ENCODE measurements at regions not wholly inside any gene's neighbourhood (a gene's known extent, or its start where the extent isn't known, plus 50 kb on each side); places are given as distances from the start of the nearest gene placed in this dataset.

- ATAC-seq = no peak
- TF ChIP-seq ZFP30 (CRISPR knock-in tag; IDR thresholded peaks at IDR 0.05) = no peak
- TF ChIP-seq SNAI2 (CRISPR knock-in tag; IDR thresholded peaks at IDR 0.05) = no peak
- TF ChIP-seq GLIS3 (CRISPR knock-in tag; IDR thresholded peaks at IDR 0.05) = no peak
- TF ChIP-seq ZFP3 (CRISPR knock-in tag; IDR thresholded peaks at IDR 0.05) = no peak
- TF ChIP-seq TOX (CRISPR knock-in tag; IDR thresholded peaks at IDR 0.05; ENCODE audit: borderline replicate concordance) = no peak
- TF ChIP-seq RARB (CRISPR knock-in tag; IDR thresholded peaks at IDR 0.05) = no peak
- no peak for TF ChIP-seq ZNF8 (CRISPR knock-in tag; IDR thresholded peaks at IDR 0.05)
- TF ChIP-seq PATZ1 (CRISPR knock-in tag; IDR thresholded peaks at IDR 0.05; ENCODE audit: borderline replicate concordance) = no peak
- TF ChIP-seq ZNF565 (CRISPR knock-in tag; conservative IDR thresholded peaks at IDR 0.05; ENCODE audit: low read depth) = no peak
- no peak for TF ChIP-seq ZNF70 (CRISPR knock-in tag; IDR thresholded peaks at IDR 0.05)
- TF ChIP-seq CREB5 (CRISPR knock-in tag; IDR thresholded peaks at IDR 0.05; ENCODE audit: low read depth) = no peak
- TF ChIP-seq ZC3H10 (CRISPR knock-in tag; IDR thresholded peaks at IDR 0.05) = no peak
- TF ChIP-seq ISL1 (CRISPR knock-in tag; IDR thresholded peaks at IDR 0.05) = no peak
- TF ChIP-seq BACH2 (CRISPR knock-in tag; IDR thresholded peaks at IDR 0.05; ENCODE audit: borderline replicate concordance) = no peak
- TF ChIP-seq CSRNP3 (CRISPR knock-in tag; IDR thresholded peaks at IDR 0.05) = no peak
- TF ChIP-seq POU6F1 (CRISPR knock-in tag; IDR thresholded peaks at IDR 0.05; ENCODE audit: borderline replicate concordance, low read depth) = no peak
- no peak for TF ChIP-seq OSR1 (CRISPR knock-in tag; IDR thresholded peaks at IDR 0.05)
- no peak for TF ChIP-seq TCF4 (CRISPR knock-in tag; IDR thresholded peaks at IDR 0.05; ENCODE audit: borderline replicate concordance)
- TF ChIP-seq ARNTL (CRISPR knock-in tag; IDR thresholded peaks at IDR 0.05; ENCODE audit: borderline replicate concordance, low read depth) = no peak
Measured at GRCh38 chr4:19402581-19403065, 849.1 kb upstream of the SLIT2 start.

GRCh38 chr4:19401301-19402080, 850.2 kb upstream of the SLIT2 start:
- ATAC-seq = no peak
- TF ChIP-seq ZFP3 (CRISPR knock-in tag; IDR thresholded peaks at IDR 0.05) = no peak
- TF ChIP-seq TOX (CRISPR knock-in tag; IDR thresholded peaks at IDR 0.05; ENCODE audit: borderline replicate concordance) = no peak
- no peak for TF ChIP-seq ZC3H10 (CRISPR knock-in tag; IDR thresholded peaks at IDR 0.05)

- no peak for ATAC-seq
- TF ChIP-seq ESRRG (CRISPR knock-in tag; IDR thresholded peaks at IDR 0.05) (no peak), PPARA (CRISPR knock-in tag; IDR thresholded peaks at IDR 0.05; ENCODE audit: borderline replicate concordance) (no peak), ZNF8 (CRISPR knock-in tag; IDR thresholded peaks at IDR 0.05) (no peak), POU6F1 (CRISPR knock-in tag; IDR thresholded peaks at IDR 0.05; ENCODE audit: borderline replicate concordance, low read depth) (no peak), CSDC2 (CRISPR knock-in tag; IDR thresholded peaks at IDR 0.05) (no peak), RARB (CRISPR knock-in tag; IDR thresholded peaks at IDR 0.05) (no peak), ISL1 (CRISPR knock-in tag; IDR thresholded peaks at IDR 0.05) (no peak), CSRNP3 (CRISPR knock-in tag; IDR thresholded peaks at IDR 0.05) (no peak), CREB5 (CRISPR knock-in tag; IDR thresholded peaks at IDR 0.05; ENCODE audit: low read depth) (no peak), ZFP3 (CRISPR knock-in tag; IDR thresholded peaks at IDR 0.05) (no peak), TSHZ2 (CRISPR knock-in tag; IDR thresholded peaks at IDR 0.05) (no peak), TOX (CRISPR knock-in tag; IDR thresholded peaks at IDR 0.05; ENCODE audit: borderline replicate concordance) (no peak), SNAI2 (CRISPR knock-in tag; IDR thresholded peaks at IDR 0.05) (no peak), OSR1 (CRISPR knock-in tag; IDR thresholded peaks at IDR 0.05) (no peak)
Measured at GRCh38 chr4:19400820-19401219, 850.9 kb upstream of the SLIT2 start.

Measured in SK-N-SH treated with all-trans-retinoic acid at 6 μM for 48 hours (cell line).